ENCODE measurements at regions not wholly inside any gene's neighbourhood (a gene's known extent, or its start where the extent isn't known, plus 50 kb on each side); places are given as distances from the start of the nearest gene placed in this dataset.

DNA sequence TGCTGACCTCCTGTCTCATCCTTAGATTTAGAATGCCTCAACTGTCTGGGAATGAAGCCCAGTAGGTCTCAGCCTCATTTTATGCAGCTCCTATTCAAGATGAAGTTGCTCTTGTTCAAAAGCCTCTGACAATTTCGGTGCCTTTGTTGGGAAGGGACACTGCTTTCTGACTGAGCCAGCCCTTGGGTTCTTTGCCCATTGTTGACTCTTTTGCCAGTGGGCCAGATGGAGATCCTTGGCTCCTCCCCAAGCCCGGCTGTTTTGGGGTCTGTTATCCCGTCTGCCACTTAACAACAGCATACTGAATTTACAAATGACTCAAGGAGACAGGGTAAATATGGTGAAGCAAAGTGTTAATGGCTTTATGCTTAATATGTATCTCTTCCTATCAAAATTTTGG is 58.3 kb upstream of the PRKX start:
- Histone ChIP-seq H3K27ac (ENCODE audit: low read length) (no peak overlapping the region), H3K4me1 (ENCODE audit: low read length) (no peaks in the 10 kb centered on the region), H3K9me3 (ENCODE audit: insufficient read depth, low read length) (no peaks in the 10 kb centered on the region), H3K4me3 (ENCODE audit: low read length) (no peak overlapping the region), H3K27me3 (ENCODE audit: low read depth, low read length) (no peaks in the 10 kb centered on the region), H3K36me3 (replicated peaks; ENCODE audit: low read depth, low read length) (no peaks in the 10 kb centered on the region), H3K9ac (ENCODE audit: low read length) (no peak overlapping the region), H3K79me2 (ENCODE audit: low read length) (no peaks in the 10 kb centered on the region), H2AFZ (ENCODE audit: low read depth, low read length) (no peak overlapping the region), H3K4me2 (ENCODE audit: low read length) (no peak overlapping the region), H4K20me1 (ENCODE audit: insufficient read depth, low read length) (no peaks in the 10 kb centered on the region)
- no peak for TF ChIP-seq EZH2phosphoT487 (IDR thresholded peaks at IDR 0.05; ENCODE audit: low read depth)

DNA sequence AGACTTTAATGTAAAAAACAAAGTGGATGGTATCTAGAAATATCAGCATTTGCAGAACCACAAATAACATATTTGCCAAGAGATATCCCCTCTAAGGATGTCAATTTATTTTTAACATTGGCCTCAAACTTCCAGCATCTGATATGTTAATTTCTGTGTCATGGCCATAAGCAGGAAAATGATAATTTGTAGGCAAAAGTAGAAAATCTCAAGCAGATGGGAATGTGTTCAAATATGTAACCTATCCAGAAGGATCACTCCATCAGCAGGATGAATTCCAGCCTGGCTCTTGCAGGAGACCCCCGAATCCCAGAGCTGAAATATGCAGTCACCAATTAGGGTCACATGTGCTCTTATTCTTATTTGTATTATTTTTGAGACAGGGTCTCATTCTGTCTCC is 55.4 kb upstream of the PRKX start:
- no peaks in the 10 kb centered on the region for H4K20me1 ChIP-seq (ENCODE audit: insufficient read depth, low read length)
- TF ChIP-seq EZH2phosphoT487 (IDR thresholded peaks at IDR 0.05; ENCODE audit: low read depth), result no peak
- TF ChIP-seq, protein P1, sequence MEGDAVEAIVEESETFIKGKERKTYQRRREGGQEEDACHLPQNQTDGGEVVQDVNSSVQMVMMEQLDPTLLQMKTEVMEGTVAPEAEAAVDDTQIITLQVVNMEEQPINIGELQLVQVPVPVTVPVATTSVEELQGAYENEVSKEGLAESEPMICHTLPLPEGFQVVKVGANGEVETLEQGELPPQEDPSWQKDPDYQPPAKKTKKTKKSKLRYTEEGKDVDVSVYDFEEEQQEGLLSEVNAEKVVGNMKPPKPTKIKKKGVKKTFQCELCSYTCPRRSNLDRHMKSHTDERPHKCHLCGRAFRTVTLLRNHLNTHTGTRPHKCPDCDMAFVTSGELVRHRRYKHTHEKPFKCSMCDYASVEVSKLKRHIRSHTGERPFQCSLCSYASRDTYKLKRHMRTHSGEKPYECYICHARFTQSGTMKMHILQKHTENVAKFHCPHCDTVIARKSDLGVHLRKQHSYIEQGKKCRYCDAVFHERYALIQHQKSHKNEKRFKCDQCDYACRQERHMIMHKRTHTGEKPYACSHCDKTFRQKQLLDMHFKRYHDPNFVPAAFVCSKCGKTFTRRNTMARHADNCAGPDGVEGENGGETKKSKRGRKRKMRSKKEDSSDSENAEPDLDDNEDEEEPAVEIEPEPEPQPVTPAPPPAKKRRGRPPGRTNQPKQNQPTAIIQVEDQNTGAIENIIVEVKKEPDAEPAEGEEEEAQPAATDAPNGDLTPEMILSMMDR (IDR thresholded peaks at IDR 0.05; ENCODE audit: low read depth, low read length), result no peak
- H3K9ac ChIP-seq (ENCODE audit: low read length), result no peak overlapping the region
- no peaks in the 10 kb centered on the region for H3K36me3 ChIP-seq (replicated peaks; ENCODE audit: low read depth, low read length)
- no peaks in the 10 kb centered on the region for H3K79me2 ChIP-seq (ENCODE audit: low read length)
- H3K27me3 ChIP-seq (ENCODE audit: low read depth, low read length), result no peaks in the 10 kb centered on the region
- no peak overlapping the region for H3K4me2 ChIP-seq (ENCODE audit: low read length)
- no peak overlapping the region for H3K4me3 ChIP-seq (ENCODE audit: low read length)
- no peak overlapping the region for H3K27ac ChIP-seq (ENCODE audit: low read length)
- no peak overlapping the region for H2AFZ ChIP-seq (ENCODE audit: low read depth, low read length)
- H3K4me1 ChIP-seq (ENCODE audit: low read length), result no peaks in the 10 kb centered on the region
- H3K9me3 ChIP-seq (ENCODE audit: insufficient read depth, low read length), result no peaks in the 10 kb centered on the region

Measured in OCI-LY3 (cell line).